RWPE1 (cell line): ENCODE measurements at regions not wholly inside any gene's neighbourhood (a gene's known extent, or its start where the extent isn't known, plus 50 kb on each side); places are given as distances from the start of the nearest gene placed in this dataset.

Source experiments
- CTCF ChIA-PET: fragments of 350-600 bp; sonication (Branson Sonifier 250); formaldehyde crosslinking; extraction: SDS; loops from one replicate; lab custom pipeline; 2021; lab: Yijun Ruan, JAX
- POLR2A ChIA-PET: fragments of 400-600 bp; formaldehyde crosslinking; extraction: SDS; loops from one replicate; lab custom pipeline; 2020; ENCODE audit warnings: antibody characterized with exemption; ENCODE audit not compliant: low non-redundant PET; lab: Yijun Ruan, JAX
- DNase-seq: peaks from one replicate; pipeline ENCODE4 v3.0.0; 2012; ENCODE audit warnings: low spot score
- H3K27ac ChIP-seq: fragments of 450-650 bp; 2 replicates; pipeline ENCODE4 v1.5.1; 2017
- CTCF ChIP-seq: fragments of 450-650 bp; conservative IDR thresholded peaks from 2 replicates; pipeline ENCODE4 v1.5.1; 2017; ENCODE audit warnings: low read depth, mild to moderate bottlenecking

- no peak for DNase-seq
- no peak for TF ChIP-seq CTCF
- ChIA-PET POLR2A (no interaction called here), CTCF (no interaction called here)
- H3K27ac ChIP-seq = no peak overlapping the region
Measured at GRCh38 chr1:73516451-73516850, 681.5 kb downstream of the LRRIQ3 start.

- no peak overlapping the region for H3K27ac ChIP-seq
- TF ChIP-seq CTCF = no peak
- ChIA-PET POLR2A (no interaction called here), CTCF (no interaction called here)
- DNase-seq = no peak
Measured at GRCh38 chr1:73511038-73511437, 686.9 kb downstream of the LRRIQ3 start.

- CTCF ChIA-PET = no interaction called here
- no peak for DNase-seq
- no peak overlapping the region for H3K27ac ChIP-seq
- no peak for TF ChIP-seq CTCF
- POLR2A ChIA-PET = no interaction called here
Measured at GRCh38 chr1:73500154-73500553, 697.8 kb downstream of the LRRIQ3 start.

GRCh38 chr1:73499671-73500070 is 698.3 kb downstream of the LRRIQ3 start:
- ChIA-PET POLR2A (no interaction called here), CTCF (no interaction called here)
- DNase-seq = no peak
- no peak overlapping the region for H3K27ac ChIP-seq
- no peak for TF ChIP-seq CTCF

GRCh38 chr1:73491621-73492020 is 706.4 kb downstream of the LRRIQ3 start:
- TF ChIP-seq CTCF = no peak
- ChIA-PET CTCF (no interaction called here), POLR2A (no interaction called here)
- no peak overlapping the region for H3K27ac ChIP-seq
- DNase-seq = no peak

GRCh38 chr1:73475316-73475870 is 722.6 kb downstream of the LRRIQ3 start:
- no peak for DNase-seq
- TF ChIP-seq CTCF = no peak
- no peak overlapping the region for H3K27ac ChIP-seq
- ChIA-PET CTCF (no interaction called here), POLR2A (no interaction called here)
